Testis (tissue), 2 donors: ENCODE measurements at regions not wholly inside any gene's neighbourhood (a gene's known extent, or its start where the extent isn't known, plus 50 kb on each side); places are given as distances from the start of the nearest gene placed in this dataset.

ENCODE experiments used
- DNase-seq: peaks from one replicate; pipeline ENCODE4 v3.0.0-alpha.2; 2019
- H3K27ac ChIP-seq, 2 donors: fragments of 200-600 bp; sonication (generic); one replicate each; pipeline ENCODE4 v1.5.1; 2019
- H3K27me3 ChIP-seq: fragments of 200-600 bp; sonication (generic); one replicate; pipeline ENCODE4 v1.5.1; 2019
- H3K36me3 ChIP-seq: fragments of 200-600 bp; sonication (generic); one replicate; pipeline ENCODE4 v1.5.1; 2017; ENCODE audit warnings: low read depth; ENCODE audit errors: missing control alignments
- H3K4me1 ChIP-seq: fragments of 200-600 bp; sonication (generic); one replicate; pipeline ENCODE4 v1.5.1; 2019
- H3K4me3 ChIP-seq, 2 donors: fragments of 200-600 bp; sonication (generic); one replicate each; pipeline ENCODE4 v1.5.1; 2017 to 2019
- H3K9me3 ChIP-seq: fragments of 200-600 bp; sonication (generic); one replicate; pipeline ENCODE4 v1.5.1; 2017
- CTCF ChIP-seq, 3 experiments: fragments of 450-650 bp in 2 of 3; fragments of 200-600 bp in 1 of 3; sonication (generic) in 1 of 3; IDR thresholded peaks; one replicate each; pipeline ENCODE4 v1.5.1; 2016 to 2019; ENCODE audit warnings: antibody characterized with exemption in 3 of 3, mild to moderate bottlenecking in 2 of 3, moderate library complexity in 1 of 3
- POLR2A ChIP-seq: fragments of 450-650 bp; IDR thresholded peaks from one replicate; pipeline ENCODE4 v1.6.1; 2017; ENCODE audit warnings: antibody characterized with exemption, mild to moderate bottlenecking, moderate library complexity
- WGBS, 2 donors: methylation state at CpG; one replicate each; pipeline ENCODE4 v1.1.5; 2018; 5-methylcytosine and 5-hydroxymethylcytosine counted together
- intact Hi-C: fragments of 100-400 bp; cut with DNase I; formaldehyde crosslinking; loops from one replicate; pipeline ENCODE4 v1.15.1; 2023; ENCODE audit warnings: low total_unique reads

GRCh38 chr14:42626986-42627385 lies 1020.3 kb downstream of the LRFN5 start:
- Histone ChIP-seq H3K4me3 (no peak overlapping the region), H3K27me3 (no peaks in the 10 kb centered on the region), H3K4me1 (no peaks in the 10 kb centered on the region), H3K36me3 (no peaks in the 10 kb centered on the region), H3K9me3 (no peaks in the 10 kb centered on the region), H3K27ac (no peak overlapping the region)
- no peak for DNase-seq
- intact Hi-C loops: no loop called here
- no peak for TF ChIP-seq POLR2A
- TF ChIP-seq CTCF (IDR thresholded peaks at IDR 0.05): no peak

GRCh38 chr14:42624980-42625761 lies 1018.5 kb downstream of the LRFN5 start:
- intact Hi-C loops: no loop called here
- no peaks in the 10 kb centered on the region for H3K9me3 ChIP-seq
- WGBS, 2 donors: 26 to 60% methylated on average over 1 of the region's 1 CpG
- no peak overlapping the region for H3K27ac ChIP-seq
- DNase-seq: no peak
- TF ChIP-seq CTCF (IDR thresholded peaks at IDR 0.05) (no peak), POLR2A (no peak)
- H3K27me3 ChIP-seq: no peaks in the 10 kb centered on the region
- H3K4me1 ChIP-seq: no peaks in the 10 kb centered on the region
- no peak overlapping the region for H3K4me3 ChIP-seq
- H3K36me3 ChIP-seq: no peaks in the 10 kb centered on the region

DNA sequence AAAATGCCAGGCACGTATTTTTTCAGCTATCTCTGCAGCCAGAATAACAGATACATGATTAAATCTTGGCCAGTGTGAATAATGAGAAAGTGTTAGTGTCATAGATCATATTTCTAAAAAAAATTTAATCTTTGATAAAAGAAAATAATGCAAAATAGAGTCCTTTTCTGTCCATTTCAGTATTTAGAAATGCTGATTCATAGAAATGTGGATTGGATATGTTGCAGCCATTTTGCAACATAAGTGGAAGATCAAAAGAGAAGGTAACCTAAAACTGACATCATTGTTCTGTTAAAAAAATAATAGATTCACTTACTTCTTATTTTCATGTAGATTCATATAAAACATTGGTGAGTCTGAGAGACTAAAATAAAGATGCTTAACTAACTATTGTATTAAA lies 1010.3 kb downstream of the LRFN5 start:
- Histone ChIP-seq H3K4me3 (no peak overlapping the region), H3K27me3 (no peaks in the 10 kb centered on the region), H3K36me3 (no peaks in the 10 kb centered on the region), H3K27ac (no peak overlapping the region), H3K4me1 (no peaks in the 10 kb centered on the region), H3K9me3 (no peaks in the 10 kb centered on the region)
- TF ChIP-seq POLR2A (no peak), CTCF (IDR thresholded peaks at IDR 0.05) (no peak)
- DNase-seq: no peak
- intact Hi-C loops: no loop called here
- WGBS, 2 donors: 79 to 83% methylated on average over 1 of the region's 1 CpG

DNA sequence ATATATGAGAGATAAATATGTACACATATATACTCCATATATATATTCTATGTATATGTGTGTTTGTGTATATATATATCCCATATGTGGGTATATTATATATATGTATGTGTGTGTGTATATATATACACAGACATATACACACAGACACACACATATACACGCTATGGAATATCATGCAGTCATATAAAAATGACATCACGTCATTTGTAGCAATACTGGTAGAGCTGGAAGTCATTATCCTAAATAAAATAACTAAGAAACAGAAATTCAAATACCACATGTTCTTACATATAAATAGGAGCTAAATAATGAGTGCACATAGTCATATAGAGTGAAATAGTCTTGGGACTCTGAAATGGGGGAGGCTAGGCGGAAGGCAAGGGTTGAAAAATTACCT lies 1000.2 kb downstream of the LRFN5 start:
- no peaks in the 10 kb centered on the region for H3K27me3 ChIP-seq
- TF ChIP-seq CTCF (IDR thresholded peaks at IDR 0.05): no peak
- no peak for TF ChIP-seq POLR2A
- no peaks in the 10 kb centered on the region for H3K4me1 ChIP-seq
- no peak for DNase-seq
- no peak overlapping the region for H3K4me3 ChIP-seq
- H3K9me3 ChIP-seq: no peaks in the 10 kb centered on the region
- no peaks in the 10 kb centered on the region for H3K36me3 ChIP-seq
- no peak overlapping the region for H3K27ac ChIP-seq
- WGBS, 2 donors: 89 to 92% methylated on average over 3 of the region's 3 CpGs
- intact Hi-C loops: no loop called here

GRCh38 chr14:42602336-42602845 lies 995.7 kb downstream of the LRFN5 start:
- TF ChIP-seq CTCF (IDR thresholded peaks at IDR 0.05) (no peak), POLR2A (no peak)
- H3K36me3 ChIP-seq: no peaks in the 10 kb centered on the region
- 80 to 89% methylated on average over 1 of the region's 1 CpG for WGBS, 2 donors
- H3K27ac ChIP-seq: no peak overlapping the region
- no peak for DNase-seq
- no peaks in the 10 kb centered on the region for H3K9me3 ChIP-seq
- intact Hi-C loops: no loop called here
- no peaks in the 10 kb centered on the region for H3K4me1 ChIP-seq
- no peak overlapping the region for H3K4me3 ChIP-seq
- no peaks in the 10 kb centered on the region for H3K27me3 ChIP-seq
